ENCODE measurements at regions not wholly inside any gene's neighbourhood (a gene's known extent, or its start where the extent isn't known, plus 50 kb on each side); places are given as distances from the start of the nearest gene placed in this dataset.

- peak in 1 of 10 donors; percentile 33 for DNase-seq
- intact Hi-C loops (cut with DNase I), result loop anchor here (1.0 to 10.0 kb wide), 4 partner anchors 277 to 792 kb away; no protein-coding TSS in a partner anchor
Measured at GRCh38 chr15:47987908-47988532, 132.8 kb upstream of the SLC24A5 start.

GRCh38 chr15:47988564-47988963 is 132.2 kb upstream of the SLC24A5 start:
- no peak for DNase-seq
- intact Hi-C loops (cut with DNase I), result loop anchor here (2.0 to 10.0 kb wide), 3 partner anchors 278 to 516 kb away; no protein-coding TSS in a partner anchor

- intact Hi-C loops (cut with DNase I), result no loop called here
- DNase-seq, result no peak
Measured at GRCh38 chr15:47990821-47991220, 130.0 kb upstream of the SLC24A5 start.

GRCh38 chr15:47991357-47991756 is 129.4 kb upstream of the SLC24A5 start:
- intact Hi-C loops (cut with DNase I), result no loop called here

GRCh38 chr15:47993051-47993450 is 127.7 kb upstream of the SLC24A5 start:
- intact Hi-C loops (cut with DNase I), result no loop called here
- DNase-seq, result no peak

More at GRCh38 chr15:47991357-47991756, 129.4 kb upstream of the SLC24A5 start:
- peak in 1 of 10 donors; percentile 80 for DNase-seq

GRCh38 chr15:47997195-47998080 is 123.4 kb upstream of the SLC24A5 start:
- no peak for DNase-seq
- intact Hi-C loops (cut with DNase I), result no loop called here

GRCh38 chr15:47998619-47999019 is 122.2 kb upstream of the SLC24A5 start:
- DNase-seq, result no peak
- intact Hi-C loops (cut with DNase I), result no loop called here

GRCh38 chr15:48001393-48002039 is 119.3 kb upstream of the SLC24A5 start:
- no peak for DNase-seq
- intact Hi-C loops (cut with DNase I), result no loop called here

GRCh38 chr15:48002767-48003166 is 118.0 kb upstream of the SLC24A5 start:
- no peak for DNase-seq
- intact Hi-C loops (cut with DNase I), result no loop called here

GRCh38 chr15:48003441-48003840 is 117.3 kb upstream of the SLC24A5 start:
- DNase-seq, result no peak
- intact Hi-C loops (cut with DNase I), result no loop called here

- intact Hi-C loops (cut with DNase I), result no loop called here
Measured at GRCh38 chr15:48005077-48005476, 115.7 kb upstream of the SLC24A5 start.

GRCh38 chr15:48006031-48006511 is 114.7 kb upstream of the SLC24A5 start:
- DNase-seq, result no peak
- intact Hi-C loops (cut with DNase I), result no loop called here

More at GRCh38 chr15:48005077-48005476, 115.7 kb upstream of the SLC24A5 start:
- DNase-seq, result no peak

GRCh38 chr15:48010316-48010715 is 110.5 kb upstream of the SLC24A5 start:
- intact Hi-C loops (cut with DNase I), result no loop called here
- no peak for DNase-seq

- intact Hi-C loops (cut with DNase I), result no loop called here
Measured at GRCh38 chr15:48012191-48012590, 108.6 kb upstream of the SLC24A5 start.

GRCh38 chr15:48016865-48017264 is 103.9 kb upstream of the SLC24A5 start:
- DNase-seq, result no peak
- intact Hi-C loops (cut with DNase I), result no loop called here

More at GRCh38 chr15:48012191-48012590, 108.6 kb upstream of the SLC24A5 start:
- no peak for DNase-seq

- intact Hi-C loops (cut with DNase I), result no loop called here
Measured at GRCh38 chr15:48017747-48018146, 103.0 kb upstream of the SLC24A5 start.

GRCh38 chr15:48020166-48020565 is 100.6 kb upstream of the SLC24A5 start:
- intact Hi-C loops (cut with DNase I), result no loop called here

More at GRCh38 chr15:48017747-48018146, 103.0 kb upstream of the SLC24A5 start:
- DNase-seq, result no peak

GRCh38 chr15:48021336-48022086 is 99.3 kb upstream of the SLC24A5 start:
- DNase-seq, result no peak
- intact Hi-C loops (cut with DNase I), result no loop called here

More at GRCh38 chr15:48020166-48020565, 100.6 kb upstream of the SLC24A5 start:
- no peak for DNase-seq

- no peak for DNase-seq
- intact Hi-C loops (cut with DNase I), result no loop called here
Measured at GRCh38 chr15:48025118-48025517, 95.7 kb upstream of the SLC24A5 start.

GRCh38 chr15:48028712-48029111 is 92.1 kb upstream of the SLC24A5 start:
- DNase-seq, result peak in 3 of 10 donors; percentile 43 to 69 (median 66)
- intact Hi-C loops (cut with DNase I), result no loop called here

Measured in posterior cingulate gyrus (tissue), 11 donors.